ENCODE measurements at regions not wholly inside any gene's neighbourhood (a gene's known extent, or its start where the extent isn't known, plus 50 kb on each side); places are given as distances from the start of the nearest gene placed in this dataset.

DNA sequence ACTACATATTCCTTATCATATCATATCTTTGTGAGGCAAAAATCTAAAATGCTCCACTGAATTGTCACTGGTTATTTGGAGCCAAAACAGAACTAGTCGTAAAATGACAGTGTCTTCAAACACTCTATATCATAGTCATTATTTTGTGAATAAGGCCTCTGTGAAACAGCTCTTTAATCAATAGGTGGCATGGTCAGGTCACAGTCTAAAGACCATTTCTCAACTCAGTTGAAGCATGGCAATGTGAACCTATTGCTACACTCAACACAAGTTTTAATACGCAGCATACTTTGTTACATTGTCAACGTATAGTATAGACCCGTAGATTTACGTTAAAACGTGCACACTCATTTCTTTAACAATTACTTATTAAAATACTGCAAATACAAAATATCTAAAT is 131.3 kb upstream of the PCDH20 start:
- H3K27me3 Mint-ChIP-seq, result no peaks in the 10 kb centered on the region
- no peaks in the 10 kb centered on the region for H3K4me1 Mint-ChIP-seq (ENCODE audit: low read depth)
- ChIA-PET CTCF (no interaction called here), POLR2A (no interaction called here)
- H3K36me3 Mint-ChIP-seq (ENCODE audit: low read depth), result no peaks in the 10 kb centered on the region
- H3K9me3 Mint-ChIP-seq, result peaks cover 4% of the 10 kb centered on the region
- Histone ChIP-seq H3K36me3 (ENCODE audit: insufficient read depth, low read length) (no peaks in the 10 kb centered on the region), H3K27me3 (ENCODE audit: control insufficient read depth in 1 of 2, insufficient read depth in 2 of 2, low read length in 2 of 2) (no peaks in the 10 kb centered on the region), H3K9me3 (ENCODE audit: control insufficient read depth in 1 of 2, insufficient read depth in 1 of 2, low read length in 2 of 2) (no peaks in the 10 kb centered on the region), H3K27ac (ENCODE audit: low read depth in 1 of 2, low read length in 2 of 2) (no peak overlapping the region), H3K4me3 (ENCODE audit: low read length) (no peak overlapping the region), H3K4me1 (ENCODE audit: insufficient read depth, low read length) (no peaks in the 10 kb centered on the region)
- ATAC-seq (ENCODE audit: poor library complexity), result no peak
- no peak overlapping the region for H3K27ac Mint-ChIP-seq
- no peak overlapping the region for H3K4me3 Mint-ChIP-seq
- TF ChIP-seq, protein P1, sequence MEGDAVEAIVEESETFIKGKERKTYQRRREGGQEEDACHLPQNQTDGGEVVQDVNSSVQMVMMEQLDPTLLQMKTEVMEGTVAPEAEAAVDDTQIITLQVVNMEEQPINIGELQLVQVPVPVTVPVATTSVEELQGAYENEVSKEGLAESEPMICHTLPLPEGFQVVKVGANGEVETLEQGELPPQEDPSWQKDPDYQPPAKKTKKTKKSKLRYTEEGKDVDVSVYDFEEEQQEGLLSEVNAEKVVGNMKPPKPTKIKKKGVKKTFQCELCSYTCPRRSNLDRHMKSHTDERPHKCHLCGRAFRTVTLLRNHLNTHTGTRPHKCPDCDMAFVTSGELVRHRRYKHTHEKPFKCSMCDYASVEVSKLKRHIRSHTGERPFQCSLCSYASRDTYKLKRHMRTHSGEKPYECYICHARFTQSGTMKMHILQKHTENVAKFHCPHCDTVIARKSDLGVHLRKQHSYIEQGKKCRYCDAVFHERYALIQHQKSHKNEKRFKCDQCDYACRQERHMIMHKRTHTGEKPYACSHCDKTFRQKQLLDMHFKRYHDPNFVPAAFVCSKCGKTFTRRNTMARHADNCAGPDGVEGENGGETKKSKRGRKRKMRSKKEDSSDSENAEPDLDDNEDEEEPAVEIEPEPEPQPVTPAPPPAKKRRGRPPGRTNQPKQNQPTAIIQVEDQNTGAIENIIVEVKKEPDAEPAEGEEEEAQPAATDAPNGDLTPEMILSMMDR (IDR thresholded peaks at IDR 0.05), result no peak
- intact Hi-C loops (cut with DNase I, micrococcal nuclease), result loop anchor here in 1 of 2 experiments (10.0 kb wide), 1 partner anchor 58 kb away; no protein-coding TSS in a partner anchor
- no peak for DNase-seq

DNA sequence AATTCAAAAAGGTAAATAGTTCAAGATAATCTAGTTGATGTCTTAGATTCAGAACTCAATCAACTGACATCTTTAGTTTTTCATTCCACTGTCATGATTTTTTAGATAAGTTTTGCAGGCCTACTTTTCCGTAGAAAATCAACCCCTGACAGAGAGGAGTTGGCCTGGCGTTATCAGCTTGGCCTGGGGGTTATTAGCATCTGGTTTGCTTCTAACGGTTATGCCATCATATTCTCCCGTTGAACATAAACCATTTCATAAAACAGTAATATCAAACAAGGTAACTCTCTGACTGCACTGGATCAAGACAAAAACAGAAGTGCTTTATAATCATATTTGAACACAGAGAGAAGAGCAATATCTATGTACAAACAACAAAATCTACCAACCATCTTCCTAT is 130.8 kb upstream of the PCDH20 start:
- peaks cover 4% of the 10 kb centered on the region for H3K9me3 Mint-ChIP-seq
- no peaks in the 10 kb centered on the region for H3K27me3 ChIP-seq (ENCODE audit: control insufficient read depth in 1 of 2, insufficient read depth in 2 of 2, low read length in 2 of 2)
- H3K9me3 ChIP-seq (ENCODE audit: control insufficient read depth in 1 of 2, insufficient read depth in 1 of 2, low read length in 2 of 2), result no peaks in the 10 kb centered on the region
- no peaks in the 10 kb centered on the region for H3K36me3 ChIP-seq (ENCODE audit: insufficient read depth, low read length)
- TF ChIP-seq, protein P1 (IDR thresholded peaks at IDR 0.05), result no peak
- POLR2A ChIA-PET, result no interaction called here
- no peak overlapping the region for H3K4me3 Mint-ChIP-seq
- no peak overlapping the region for H3K27ac Mint-ChIP-seq
- H3K27ac ChIP-seq (ENCODE audit: low read depth in 1 of 2, low read length in 2 of 2), result no peak overlapping the region
- no peaks in the 10 kb centered on the region for H3K4me1 ChIP-seq (ENCODE audit: insufficient read depth, low read length)
- no peak overlapping the region for H3K4me3 ChIP-seq (ENCODE audit: low read length)
- DNase-seq, result no peak
- intact Hi-C loops (cut with DNase I, micrococcal nuclease), result loop anchor here in 1 of 2 experiments (10.0 kb wide), 1 partner anchor 58 kb away; no protein-coding TSS in a partner anchor
- H3K4me1 Mint-ChIP-seq (ENCODE audit: low read depth), result no peaks in the 10 kb centered on the region
- CTCF ChIA-PET, result no interaction called here
- no peaks in the 10 kb centered on the region for H3K36me3 Mint-ChIP-seq (ENCODE audit: low read depth)
- H3K27me3 Mint-ChIP-seq, result no peaks in the 10 kb centered on the region
- ATAC-seq (ENCODE audit: poor library complexity), result no peak

DNA sequence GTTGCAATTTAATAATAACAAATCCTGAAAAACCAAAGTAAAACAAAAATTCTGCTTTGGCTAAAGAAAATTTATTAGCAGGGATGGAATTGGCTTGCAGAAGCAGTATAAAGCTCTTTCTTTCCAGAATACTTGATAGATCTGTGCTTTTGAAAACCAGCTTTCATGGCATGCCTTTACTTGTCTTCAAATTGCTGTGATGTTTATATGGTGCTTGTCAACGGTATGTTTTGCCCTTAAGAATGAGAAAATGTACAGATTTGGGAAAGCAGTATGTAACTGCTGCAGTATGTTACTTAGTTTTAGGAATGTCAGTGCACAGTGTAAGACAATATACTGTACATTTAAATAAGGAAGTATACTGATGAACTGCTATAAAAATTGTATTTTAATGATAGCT is 120.8 kb upstream of the PCDH20 start:
- H3K27ac ChIP-seq (ENCODE audit: low read depth in 1 of 2, low read length in 2 of 2), result no peak overlapping the region
- H3K27me3 ChIP-seq (ENCODE audit: control insufficient read depth in 1 of 2, insufficient read depth in 2 of 2, low read length in 2 of 2), result no peaks in the 10 kb centered on the region
- ChIA-PET CTCF (no interaction called here), POLR2A (no interaction called here)
- TF ChIP-seq, protein P1 (IDR thresholded peaks at IDR 0.05), result no peak
- DNase-seq, result no peak
- Mint-ChIP-seq H3K4me1 (ENCODE audit: low read depth) (no peaks in the 10 kb centered on the region), H3K36me3 (ENCODE audit: low read depth) (no peaks in the 10 kb centered on the region), H3K4me3 (no peak overlapping the region), H3K27me3 (no peaks in the 10 kb centered on the region), H3K9me3 (no peaks in the 10 kb centered on the region), H3K27ac (no peak overlapping the region)
- peaks cover 0 to 9% of the 10 kb centered on the region in 2 experiments for H3K9me3 ChIP-seq (ENCODE audit: control insufficient read depth in 1 of 2, insufficient read depth in 1 of 2, low read length in 2 of 2)
- H3K4me1 ChIP-seq (ENCODE audit: insufficient read depth, low read length), result no peaks in the 10 kb centered on the region
- H3K36me3 ChIP-seq (ENCODE audit: insufficient read depth, low read length), result no peaks in the 10 kb centered on the region
- no peak overlapping the region for H3K4me3 ChIP-seq (ENCODE audit: low read length)
- intact Hi-C loops (cut with DNase I, micrococcal nuclease), result no loop called here
- ATAC-seq (ENCODE audit: poor library complexity), result no peak
